BLaER1 treated with 17β-estradiol and CSF1 and Interleukin-3, amounts not matched to agents 10 nM and 100 nM (cell line): ENCODE measurements at regions not wholly inside any gene's neighbourhood (a gene's known extent, or its start where the extent isn't known, plus 50 kb on each side); places are given as distances from the start of the nearest gene placed in this dataset.

Experiments
- H3K27ac ChIP-seq, 11 experiments: shearing (Covaris generic); formaldehyde crosslinking; 2 replicates each; pipeline ENCODE4 v1.8.1; 2022
- H3K27me3 ChIP-seq, 11 experiments: shearing (Covaris generic); formaldehyde crosslinking; 2 replicates each; pipeline ENCODE4 v1.8.1; 2022
- H3K36me3 ChIP-seq, 11 experiments: shearing (Covaris generic); formaldehyde crosslinking; 2 replicates each; pipeline ENCODE4 v1.8.1; 2022
- H3K4me1 ChIP-seq, 10 experiments: shearing (Covaris generic); formaldehyde crosslinking; 2 replicates each; pipeline ENCODE4 v1.8.1; 2022
- H3K4me2 ChIP-seq, 11 experiments: shearing (Covaris generic); formaldehyde crosslinking; 2 replicates each; pipeline ENCODE4 v1.8.1; 2022
- H3K4me3 ChIP-seq, 10 experiments: shearing (Covaris generic); formaldehyde crosslinking; 2 replicates each; pipeline ENCODE4 v1.8.1; 2022
- H3K9ac ChIP-seq, 11 experiments: shearing (Covaris generic); formaldehyde crosslinking; 2 replicates each; pipeline ENCODE4 v1.8.1; 2022
- H3K9me3 ChIP-seq, 11 experiments: shearing (Covaris generic); formaldehyde crosslinking; replicated peaks in 1 of 11; 2 replicates each; pipeline ENCODE4 v1.8.1; 2022
- H4K20me1 ChIP-seq, 11 experiments: shearing (Covaris generic); formaldehyde crosslinking; 2 replicates each; pipeline ENCODE4 v1.8.1; 2022
- Cebpa-rat ChIP-seq, 11 experiments: shearing (Covaris generic); IDR thresholded peaks; 2 replicates each; pipeline ENCODE4 v1.8.1; 2022

DNA sequence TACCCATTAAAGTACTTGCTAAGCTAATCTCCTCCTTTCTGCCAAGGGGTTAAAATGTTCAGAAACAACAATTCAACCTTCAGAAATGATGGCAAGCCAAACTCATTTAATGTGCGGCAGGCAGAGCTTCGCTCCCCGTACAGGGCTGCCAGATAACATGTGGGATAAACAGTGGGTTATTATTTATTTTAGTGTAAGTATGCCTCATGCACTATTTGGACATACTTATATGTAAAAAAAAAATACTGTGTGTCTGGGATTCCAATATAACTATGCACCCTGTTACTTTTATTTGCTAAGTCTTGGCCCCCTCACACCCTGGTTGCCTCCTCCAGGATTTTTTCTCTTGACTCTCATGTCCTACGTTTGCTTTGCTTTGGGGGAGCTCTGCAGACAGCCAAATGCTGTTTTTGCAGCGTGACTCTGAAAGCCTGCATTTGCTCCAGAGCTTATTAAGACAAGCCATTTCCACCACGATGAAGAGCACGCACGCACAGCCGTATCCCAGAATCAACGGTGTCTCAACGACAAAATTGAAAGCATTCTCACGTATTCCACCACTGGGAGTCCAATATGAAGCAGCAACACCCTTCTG, 86.5 kb upstream of the SHANK2 start:
- H3K4me3 ChIP-seq, result no peak overlapping the region
- no peaks in the 10 kb centered on the region for H3K27me3 ChIP-seq
- H4K20me1 ChIP-seq, result no peaks in the 10 kb centered on the region; a peak in 1 of 22 replicates
- H3K9ac ChIP-seq, result no peak overlapping the region
- no peak for TF ChIP-seq Cebpa-rat (IDR thresholded peaks at IDR 0.05)
- H3K36me3 ChIP-seq, result no peaks in the 10 kb centered on the region
- H3K9me3 ChIP-seq, result peaks cover 0 to 3% (median 2%) of the 10 kb centered on the region in 11 experiments; a peak in 7 of 22 replicates
- no peak overlapping the region for H3K27ac ChIP-seq
- no peak overlapping the region for H3K4me2 ChIP-seq
- H3K4me1 ChIP-seq, result peaks cover 0 to 7% (median 0%) of the 10 kb centered on the region in 10 experiments; a peak in 2 of 20 replicates

DNA sequence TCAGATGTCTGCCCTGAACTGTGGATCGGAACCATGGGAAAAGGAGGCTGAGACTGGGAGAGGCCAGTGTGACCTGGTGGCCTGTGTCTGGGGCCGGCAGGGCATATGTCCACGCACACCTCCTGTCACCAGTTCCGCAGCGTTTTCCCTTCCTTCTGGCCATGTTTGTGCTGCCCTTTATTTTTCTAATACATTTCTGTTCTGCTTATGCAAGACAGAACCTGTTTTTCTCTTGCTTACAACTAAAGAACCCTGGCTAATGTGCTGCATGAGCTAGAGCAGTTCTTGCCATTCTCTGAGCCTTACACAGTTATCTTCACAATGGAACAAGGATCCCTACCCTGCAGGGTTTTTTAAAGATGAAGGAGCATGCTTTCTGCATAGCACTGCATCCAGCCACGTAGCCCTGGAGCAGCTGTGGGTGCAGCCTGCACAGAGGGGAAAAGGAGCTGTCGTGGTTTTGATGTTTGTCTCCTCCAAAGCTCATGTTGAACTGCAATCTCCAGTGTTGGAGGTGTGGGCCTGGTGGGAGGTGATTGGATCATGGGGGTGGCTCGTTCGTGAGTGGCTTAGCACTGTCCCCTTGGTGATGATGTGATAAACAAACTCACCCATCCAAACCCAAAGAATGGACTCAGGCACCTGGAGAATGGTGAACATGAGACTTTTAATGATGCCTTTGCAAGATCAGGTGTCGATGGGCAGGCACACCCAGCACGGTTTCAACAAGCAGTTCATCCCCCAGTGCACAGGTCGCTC, 84.8 kb upstream of the SHANK2 start:
- H3K4me2 ChIP-seq, result no peak overlapping the region
- H3K9ac ChIP-seq, result no peak overlapping the region
- peaks cover 0 to 13% (median 10%) of the 10 kb centered on the region in 11 experiments; a peak in 10 of 22 replicates for H3K9me3 ChIP-seq
- no peaks in the 10 kb centered on the region; a peak in 1 of 22 replicates for H4K20me1 ChIP-seq
- H3K4me3 ChIP-seq, result no peak overlapping the region
- H3K27me3 ChIP-seq, result no peaks in the 10 kb centered on the region
- H3K36me3 ChIP-seq, result no peaks in the 10 kb centered on the region
- no peak overlapping the region for H3K27ac ChIP-seq
- peaks cover 0 to 5% (median 0%) of the 10 kb centered on the region in 10 experiments; a peak in 2 of 20 replicates for H3K4me1 ChIP-seq
- no peak for TF ChIP-seq Cebpa-rat (IDR thresholded peaks at IDR 0.05)

DNA sequence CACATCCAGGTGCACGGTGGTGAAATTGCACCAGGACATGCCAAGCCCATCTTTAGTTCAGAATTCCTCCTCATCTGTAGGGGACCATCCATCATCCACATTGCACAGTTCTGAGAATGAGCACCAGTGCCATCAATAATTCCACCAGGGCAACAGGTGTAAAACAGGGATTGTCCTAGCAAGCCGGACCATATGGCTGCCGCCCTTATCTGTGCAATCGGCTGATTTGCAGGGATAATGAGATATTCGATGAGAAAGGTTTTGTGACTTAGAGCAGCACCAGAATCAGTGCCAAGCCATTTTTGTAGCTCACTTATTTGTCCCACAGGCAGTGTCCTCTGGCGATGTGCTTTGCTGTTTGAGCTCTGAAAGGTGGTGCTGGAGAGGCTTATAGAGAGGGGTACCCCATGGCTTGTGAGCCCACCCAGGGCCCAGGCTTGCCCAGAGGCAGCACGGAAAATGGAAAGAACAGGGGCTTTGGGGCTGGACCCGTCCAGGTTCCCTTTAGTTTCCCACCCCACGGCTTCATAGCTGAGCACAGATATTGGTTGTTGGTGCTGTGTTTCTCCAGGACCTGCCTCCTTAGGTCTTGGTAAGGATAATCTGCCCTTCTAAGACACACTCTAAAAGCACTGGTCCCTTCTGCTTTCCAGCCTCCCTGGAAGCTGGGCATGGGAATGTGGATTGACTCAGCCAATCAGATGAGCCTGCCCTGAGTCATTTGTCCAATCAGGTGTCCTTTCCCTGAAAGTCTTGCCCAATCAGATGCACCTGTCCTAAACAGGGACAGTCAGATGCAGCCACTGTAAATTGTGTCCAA, 84.0 kb upstream of the SHANK2 start:
- H3K4me2 ChIP-seq, result no peak overlapping the region
- H3K4me3 ChIP-seq, result no peak overlapping the region
- no peaks in the 10 kb centered on the region for H3K27me3 ChIP-seq
- peaks cover 0 to 13% (median 10%) of the 10 kb centered on the region in 11 experiments; a peak in 10 of 22 replicates for H3K9me3 ChIP-seq
- no peak for TF ChIP-seq Cebpa-rat (IDR thresholded peaks at IDR 0.05)
- H3K9ac ChIP-seq, result no peak overlapping the region
- H3K27ac ChIP-seq, result no peak overlapping the region
- no peaks in the 10 kb centered on the region; a peak in 1 of 22 replicates for H4K20me1 ChIP-seq
- H3K4me1 ChIP-seq, result peaks cover 0 to 3% (median 0%) of the 10 kb centered on the region in 10 experiments; a peak in 2 of 20 replicates
- H3K36me3 ChIP-seq, result no peaks in the 10 kb centered on the region

DNA sequence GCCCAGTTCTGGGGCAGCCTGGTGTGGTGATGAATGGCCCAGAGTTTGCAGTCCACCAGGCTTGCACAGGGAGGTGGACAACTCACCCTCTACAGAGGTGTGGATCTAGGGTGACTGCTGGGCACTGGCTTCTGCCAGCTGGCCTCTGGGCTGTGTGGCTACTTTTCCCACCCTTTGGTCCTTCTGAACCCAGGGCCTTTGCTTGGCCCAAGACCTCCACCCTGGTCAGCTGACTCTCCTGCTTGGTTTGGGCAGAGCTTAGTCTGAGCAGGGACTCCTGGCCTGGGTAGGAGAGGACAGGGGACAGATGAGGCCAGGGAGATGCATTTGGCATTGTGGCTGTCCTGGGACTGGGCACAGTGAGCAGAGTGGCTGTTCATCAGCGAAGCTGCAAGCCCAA, 83.0 kb upstream of the SHANK2 start:
- Histone ChIP-seq H3K4me2 (no peak overlapping the region), H3K27ac (no peak overlapping the region), H3K9ac (no peak overlapping the region), H3K4me3 (no peak overlapping the region), H3K36me3 (no peaks in the 10 kb centered on the region), H4K20me1 (no peaks in the 10 kb centered on the region), H3K27me3 (no peaks in the 10 kb centered on the region), H3K4me1 (peaks cover 0 to 3% (median 0%) of the 10 kb centered on the region in 10 experiments; a peak in 2 of 20 replicates), H3K9me3 (peaks cover 0 to 13% (median 10%) of the 10 kb centered on the region in 11 experiments; a peak in 10 of 22 replicates)
- TF ChIP-seq Cebpa-rat (IDR thresholded peaks at IDR 0.05), result no peak

DNA sequence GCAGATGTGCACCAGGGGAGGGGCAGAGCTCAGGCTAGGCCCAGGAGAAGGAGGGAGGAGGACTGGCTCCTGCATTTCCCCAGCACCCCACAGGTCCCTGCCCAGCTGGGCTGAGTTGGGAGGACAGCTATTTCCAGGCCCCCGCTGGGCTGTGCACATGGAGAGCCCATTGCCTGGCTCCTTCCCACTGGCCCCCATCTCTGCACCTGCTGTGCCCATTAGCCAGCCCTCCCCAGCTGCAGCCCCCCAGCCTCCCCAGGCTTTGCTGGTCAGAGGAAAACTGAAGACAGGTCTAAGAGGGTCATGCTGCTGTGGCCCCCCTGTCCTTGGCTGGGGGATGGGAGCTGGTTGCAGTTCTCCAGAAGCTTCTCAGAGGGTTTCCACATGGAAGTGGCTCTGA, 81.8 kb upstream of the SHANK2 start:
- Histone ChIP-seq H3K4me3 (no peak overlapping the region), H3K36me3 (no peaks in the 10 kb centered on the region), H4K20me1 (no peaks in the 10 kb centered on the region), H3K4me1 (no peaks in the 10 kb centered on the region; a peak in 1 of 20 replicates), H3K27ac (no peak overlapping the region), H3K9ac (no peak overlapping the region), H3K27me3 (no peaks in the 10 kb centered on the region), H3K9me3 (peaks cover 0 to 13% (median 10%) of the 10 kb centered on the region in 11 experiments; a peak in 10 of 22 replicates), H3K4me2 (no peak overlapping the region)
- TF ChIP-seq Cebpa-rat (IDR thresholded peaks at IDR 0.05), result no peak

DNA sequence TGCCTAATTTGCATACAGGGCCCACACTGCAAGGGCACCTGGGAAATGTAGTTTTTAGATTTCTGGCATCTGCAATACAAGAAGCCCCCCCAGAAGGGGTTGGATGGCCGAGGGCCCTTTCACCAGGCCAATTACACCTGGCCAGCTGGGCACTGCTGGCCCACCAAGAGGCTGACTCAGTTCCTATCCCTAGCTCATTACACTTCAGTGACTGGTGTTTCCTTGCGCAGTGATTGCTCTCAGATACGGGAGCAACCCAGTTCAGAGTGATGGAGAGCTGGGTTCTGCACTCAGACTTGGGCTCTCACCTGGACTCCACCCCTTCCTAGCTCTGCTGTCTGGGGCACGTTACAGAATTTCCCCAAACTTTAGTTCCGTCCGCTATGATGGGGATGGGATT, 81.1 kb upstream of the SHANK2 start:
- Histone ChIP-seq H3K4me1 (no peaks in the 10 kb centered on the region; a peak in 1 of 20 replicates), H4K20me1 (no peaks in the 10 kb centered on the region), H3K4me3 (no peak overlapping the region), H3K4me2 (no peak overlapping the region), H3K9me3 (peaks cover 0 to 13% (median 10%) of the 10 kb centered on the region in 11 experiments; a peak in 10 of 22 replicates), H3K36me3 (no peaks in the 10 kb centered on the region), H3K27ac (no peak overlapping the region), H3K9ac (no peak overlapping the region), H3K27me3 (no peaks in the 10 kb centered on the region)
- no peak for TF ChIP-seq Cebpa-rat (IDR thresholded peaks at IDR 0.05)

DNA sequence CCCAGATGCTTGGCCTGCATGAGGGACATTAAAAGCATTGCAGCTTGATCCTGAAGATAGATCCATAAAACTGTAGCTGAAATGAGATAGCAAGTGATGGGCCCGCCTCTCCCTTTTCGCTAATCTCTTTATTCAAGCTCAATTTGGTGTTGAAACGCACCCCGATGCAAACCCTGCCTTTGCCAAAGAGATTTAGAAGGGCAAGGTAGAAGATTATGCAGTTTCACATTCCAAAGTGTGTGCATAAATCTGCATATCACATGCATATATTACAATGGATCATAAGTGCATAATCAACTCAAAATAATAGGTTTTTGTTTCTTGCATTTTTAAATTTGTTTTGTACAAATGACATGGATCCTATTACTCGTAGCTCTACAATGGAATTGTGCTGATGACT, 80.1 kb upstream of the SHANK2 start:
- Histone ChIP-seq H3K9me3 (peaks cover 0 to 13% (median 10%) of the 10 kb centered on the region in 11 experiments; a peak in 10 of 22 replicates), H3K27ac (no peak overlapping the region)
- no peak for TF ChIP-seq Cebpa-rat (IDR thresholded peaks at IDR 0.05)

DNA sequence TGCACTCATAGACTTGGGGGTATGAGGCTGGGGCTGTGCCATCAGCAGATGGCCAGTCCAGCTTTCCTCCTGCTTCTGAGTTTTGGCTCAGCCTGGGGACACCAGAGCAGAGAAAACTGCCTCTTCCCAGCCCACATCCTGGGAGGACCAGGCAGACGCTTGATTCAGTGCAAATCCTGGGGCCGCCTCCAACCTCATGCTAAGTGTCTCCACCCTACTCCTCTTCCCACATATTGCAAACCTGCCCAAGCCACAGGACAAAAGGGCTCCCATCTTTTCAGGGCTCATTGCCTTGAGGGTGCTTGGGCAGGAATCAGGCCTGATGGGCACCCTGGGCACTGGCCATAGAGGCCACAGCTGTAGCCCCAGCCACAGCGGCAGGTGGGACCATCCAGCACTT, 79.7 kb upstream of the SHANK2 start:
- Histone ChIP-seq H3K27me3 (no peaks in the 10 kb centered on the region), H3K36me3 (no peaks in the 10 kb centered on the region)
- TF ChIP-seq Cebpa-rat (IDR thresholded peaks at IDR 0.05), result no peak

More for the DNA sequence above, 80.1 kb upstream of the SHANK2 start:
- H3K4me1 ChIP-seq, result no peaks in the 10 kb centered on the region; a peak in 1 of 20 replicates
- no peaks in the 10 kb centered on the region for H3K27me3 ChIP-seq
- no peak overlapping the region for H3K4me2 ChIP-seq
- H3K9ac ChIP-seq, result no peak overlapping the region
- no peak overlapping the region for H3K4me3 ChIP-seq
- no peaks in the 10 kb centered on the region for H4K20me1 ChIP-seq
- H3K36me3 ChIP-seq, result no peaks in the 10 kb centered on the region

DNA sequence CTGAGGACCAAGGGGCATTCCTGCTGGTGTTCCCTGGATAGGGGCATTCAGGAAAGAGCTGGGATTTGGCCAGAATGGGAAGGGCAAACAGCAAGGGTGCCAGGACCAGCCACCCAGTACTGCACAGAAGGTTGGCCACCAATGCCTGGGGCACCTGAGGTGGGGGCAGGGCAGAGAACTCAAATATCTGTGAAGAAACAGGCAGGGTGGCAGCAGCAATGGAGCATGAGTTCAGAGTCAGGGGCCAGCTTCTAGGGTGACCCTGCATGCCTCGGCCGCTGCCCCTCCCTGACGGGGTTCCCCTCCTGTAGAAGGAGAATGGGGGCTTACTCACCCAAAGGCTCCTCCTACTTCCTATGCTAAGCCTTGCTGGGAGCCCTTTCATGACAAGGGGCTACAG, 79.3 kb upstream of the SHANK2 start:
- Histone ChIP-seq H3K9me3 (peaks cover 0 to 13% (median 10%) of the 10 kb centered on the region in 11 experiments; a peak in 10 of 22 replicates), H3K27me3 (no peaks in the 10 kb centered on the region), H3K36me3 (no peaks in the 10 kb centered on the region), H3K4me2 (no peak overlapping the region), H3K4me3 (no peak overlapping the region), H3K9ac (no peak overlapping the region), H3K4me1 (no peaks in the 10 kb centered on the region), H4K20me1 (no peaks in the 10 kb centered on the region; a peak in 1 of 22 replicates), H3K27ac (no peak overlapping the region)
- no peak for TF ChIP-seq Cebpa-rat (IDR thresholded peaks at IDR 0.05)

More for the DNA sequence above, 79.7 kb upstream of the SHANK2 start:
- Histone ChIP-seq H3K4me1 (no peaks in the 10 kb centered on the region), H4K20me1 (no peaks in the 10 kb centered on the region), H3K9me3 (peaks cover 0 to 13% (median 10%) of the 10 kb centered on the region in 11 experiments; a peak in 10 of 22 replicates), H3K9ac (no peak overlapping the region), H3K4me3 (no peak overlapping the region), H3K27ac (no peak overlapping the region), H3K4me2 (no peak overlapping the region)
